Adipocyte (in vitro differentiated cells): ENCODE measurements at regions not wholly inside any gene's neighbourhood (a gene's known extent, or its start where the extent isn't known, plus 50 kb on each side); places are given as distances from the start of the nearest gene placed in this dataset.

Experiments used
- DNase-seq: peaks from one replicate; pipeline ENCODE4 v3.0.0-alpha.2; 2015; ENCODE audit warnings: low read depth
- H3K27me3 ChIP-seq: replicated peaks from 2 replicates; pipeline ENCODE4 v1.7.0; 2013; ENCODE audit warnings: mild to moderate bottlenecking, low read length, moderate library complexity; ENCODE audit not compliant: control insufficient read depth, insufficient read depth
- H3K36me3 ChIP-seq: 2 replicates; pipeline ENCODE4 v1.7.0; 2013; ENCODE audit warnings: low read length, mild to moderate bottlenecking, moderate library complexity; ENCODE audit not compliant: control insufficient read depth, insufficient read depth, severe bottlenecking
- H3K4me1 ChIP-seq: 2 replicates; pipeline ENCODE4 v1.7.0; 2013; ENCODE audit warnings: mild to moderate bottlenecking, low read length, moderate library complexity; ENCODE audit not compliant: control insufficient read depth, insufficient read depth
- H3K4me3 ChIP-seq: 2 replicates; pipeline ENCODE4 v1.7.0; 2013; ENCODE audit warnings: mild to moderate bottlenecking, low read length, moderate library complexity
- H3K9ac ChIP-seq: 2 replicates; pipeline ENCODE4 v1.7.0; 2013; ENCODE audit warnings: mild to moderate bottlenecking, low read length, moderate library complexity
- H3K9me3 ChIP-seq: 2 replicates; pipeline ENCODE4 v1.7.0; 2013; ENCODE audit warnings: mild to moderate bottlenecking, low read length, moderate library complexity; ENCODE audit not compliant: control insufficient read depth

GRCh38 chr2:48015421-48015820 is 109.1 kb upstream of the FBXO11 start:
- DNase-seq, result no peak
- Histone ChIP-seq H3K9me3 (peaks cover 9% of the 10 kb centered on the region), H3K36me3 (no peaks in the 10 kb centered on the region), H3K4me1 (no peaks in the 10 kb centered on the region), H3K9ac (no peak overlapping the region), H3K4me3 (no peak overlapping the region), H3K27me3 (no peaks in the 10 kb centered on the region)

GRCh38 chr2:48016225-48017019 is 110.1 kb upstream of the FBXO11 start:
- peaks cover 13% of the 10 kb centered on the region for H3K9me3 ChIP-seq
- DNase-seq, result no peak
- no peak overlapping the region for H3K9ac ChIP-seq

GRCh38 chr2:48017136-48017535 is 110.8 kb upstream of the FBXO11 start:
- Histone ChIP-seq H3K4me3 (no peak overlapping the region), H3K27me3 (peaks cover 4% of the 10 kb centered on the region), H3K4me1 (no peaks in the 10 kb centered on the region), H3K9ac (no peak overlapping the region), H3K9me3 (peaks cover 14% of the 10 kb centered on the region), H3K36me3 (no peaks in the 10 kb centered on the region)
- no peak for DNase-seq

More at GRCh38 chr2:48016225-48017019, 110.1 kb upstream of the FBXO11 start:
- peaks cover 4% of the 10 kb centered on the region for H3K27me3 ChIP-seq
- no peak overlapping the region for H3K4me3 ChIP-seq
- no peaks in the 10 kb centered on the region for H3K4me1 ChIP-seq
- no peaks in the 10 kb centered on the region for H3K36me3 ChIP-seq

GRCh38 chr2:48018480-48018879 is 112.2 kb upstream of the FBXO11 start:
- no peak for DNase-seq
- H3K9me3 ChIP-seq, result peaks cover 14% of the 10 kb centered on the region
- H3K9ac ChIP-seq, result no peak overlapping the region

GRCh38 chr2:48026865-48027264 is 120.6 kb upstream of the FBXO11 start:
- no peak overlapping the region for H3K4me3 ChIP-seq
- H3K27me3 ChIP-seq, result no peaks in the 10 kb centered on the region
- H3K9me3 ChIP-seq, result no peaks in the 10 kb centered on the region
- H3K4me1 ChIP-seq, result peaks cover 2% of the 10 kb centered on the region
- DNase-seq, result no peak
- H3K36me3 ChIP-seq, result no peaks in the 10 kb centered on the region
- no peak overlapping the region for H3K9ac ChIP-seq

More at GRCh38 chr2:48018480-48018879, 112.2 kb upstream of the FBXO11 start:
- H3K4me1 ChIP-seq, result no peaks in the 10 kb centered on the region
- no peaks in the 10 kb centered on the region for H3K36me3 ChIP-seq
- H3K27me3 ChIP-seq, result peaks cover 4% of the 10 kb centered on the region
- H3K4me3 ChIP-seq, result no peak overlapping the region

GRCh38 chr2:48032765-48033164 is 126.5 kb upstream of the FBXO11 start:
- no peak for DNase-seq
- peaks cover 2% of the 10 kb centered on the region for H3K4me1 ChIP-seq
- no peak overlapping the region for H3K4me3 ChIP-seq
- no peak overlapping the region for H3K9ac ChIP-seq
- H3K9me3 ChIP-seq, result peaks cover 8% of the 10 kb centered on the region
- H3K27me3 ChIP-seq, result no peaks in the 10 kb centered on the region
- no peaks in the 10 kb centered on the region for H3K36me3 ChIP-seq

GRCh38 chr2:48034295-48034694 is 128.0 kb upstream of the FBXO11 start:
- Histone ChIP-seq H3K4me1 (peaks cover 2% of the 10 kb centered on the region), H3K36me3 (no peaks in the 10 kb centered on the region)
- DNase-seq, result no peak

GRCh38 chr2:48036312-48036711 is 130.0 kb upstream of the FBXO11 start:
- Histone ChIP-seq H3K36me3 (no peaks in the 10 kb centered on the region), H3K27me3 (no peaks in the 10 kb centered on the region), H3K9ac (no peak overlapping the region), H3K4me1 (peaks cover 2% of the 10 kb centered on the region), H3K9me3 (peaks cover 8% of the 10 kb centered on the region), H3K4me3 (no peak overlapping the region)
- DNase-seq, result no peak

More at GRCh38 chr2:48034295-48034694, 128.0 kb upstream of the FBXO11 start:
- peaks cover 8% of the 10 kb centered on the region for H3K9me3 ChIP-seq
- no peaks in the 10 kb centered on the region for H3K27me3 ChIP-seq
- no peak overlapping the region for H3K4me3 ChIP-seq
- no peak overlapping the region for H3K9ac ChIP-seq

GRCh38 chr2:48039209-48039990 is 133.1 kb upstream of the FBXO11 start:
- no peak overlapping the region for H3K9ac ChIP-seq
- H3K36me3 ChIP-seq, result no peaks in the 10 kb centered on the region
- no peaks in the 10 kb centered on the region for H3K27me3 ChIP-seq
- no peak overlapping the region for H3K4me3 ChIP-seq
- H3K4me1 ChIP-seq, result no peaks in the 10 kb centered on the region
- H3K9me3 ChIP-seq, result peaks cover 8% of the 10 kb centered on the region
- no peak for DNase-seq

- no peak overlapping the region for H3K9ac ChIP-seq
- no peaks in the 10 kb centered on the region for H3K27me3 ChIP-seq
- no peak overlapping the region for H3K4me3 ChIP-seq
- no peaks in the 10 kb centered on the region for H3K9me3 ChIP-seq
- no peak for DNase-seq
- peaks cover 7% of the 10 kb centered on the region for H3K4me1 ChIP-seq
- no peaks in the 10 kb centered on the region for H3K36me3 ChIP-seq
These were observed 136.9 kb upstream of the FBXO11 start for GRCh38 chr2:48043131-48043700.

- H3K4me3 ChIP-seq, result no peak overlapping the region
- no peak overlapping the region for H3K9ac ChIP-seq
- H3K27me3 ChIP-seq, result no peaks in the 10 kb centered on the region
- H3K4me1 ChIP-seq, result peaks cover 9% of the 10 kb centered on the region
- no peak for DNase-seq
- no peaks in the 10 kb centered on the region for H3K9me3 ChIP-seq
- H3K36me3 ChIP-seq, result no peaks in the 10 kb centered on the region
These were observed 137.4 kb upstream of the FBXO11 start for GRCh38 chr2:48043746-48044145.
